SK-N-SH treated with all-trans-retinoic acid at 6 μM for 48 hours (cell line): ENCODE measurements at regions not wholly inside any gene's neighbourhood (a gene's known extent, or its start where the extent isn't known, plus 50 kb on each side); places are given as distances from the start of the nearest gene placed in this dataset.

Experiments
- ATAC-seq: fragments of 200-7000 bp; cut with Tn5 transposase; 3 replicates; pipeline ENCODE4 v1.9.1; 2020; ENCODE audit warnings: mild to moderate bottlenecking, moderate library complexity
- ARNTL ChIP-seq: fragments of 450-650 bp; formaldehyde crosslinking; IDR thresholded peaks from 2 replicates; pipeline ENCODE4 v1.5.0; 2020; ENCODE audit warnings: low read depth, mild to moderate bottlenecking, moderate library complexity, borderline replicate concordance
- BACH2 ChIP-seq: fragments of 250-450 bp; sonication (Bioruptor Pico); IDR thresholded peaks from 2 replicates; pipeline ENCODE4 v1.9.0; 2021; ENCODE audit warnings: mild to moderate bottlenecking, borderline replicate concordance
- CREB5 ChIP-seq: fragments of 250-450 bp; sonication (Bioruptor Pico); IDR thresholded peaks from 2 replicates; pipeline ENCODE4 v1.5.1; 2020; ENCODE audit warnings: low read depth, mild to moderate bottlenecking, moderate library complexity
- CSDC2 ChIP-seq: fragments of 250-450 bp; sonication (Bioruptor Pico); IDR thresholded peaks from 2 replicates; pipeline ENCODE4 v1.5.0; 2020; ENCODE audit warnings: mild to moderate bottlenecking, moderate library complexity
- CSRNP3 ChIP-seq: fragments of 250-450 bp; sonication (Bioruptor Pico); IDR thresholded peaks from 2 replicates; pipeline ENCODE4 v1.5.1; 2021; ENCODE audit warnings: mild to moderate bottlenecking, moderate library complexity
- GLIS3 ChIP-seq: fragments of 250-450 bp; sonication (Bioruptor Pico); IDR thresholded peaks from 2 replicates; pipeline ENCODE4 v1.5.0; 2020; ENCODE audit warnings: mild to moderate bottlenecking, moderate library complexity
- ISL1 ChIP-seq: fragments of 250-450 bp; sonication (Bioruptor Pico); IDR thresholded peaks from 2 replicates; pipeline ENCODE4 v2.1.2; 2022; ENCODE audit warnings: mild to moderate bottlenecking, moderate library complexity
- OSR1 ChIP-seq: fragments of 250-450 bp; sonication (Bioruptor Pico); IDR thresholded peaks from 2 replicates; pipeline ENCODE4 v1.8.0; 2022; ENCODE audit warnings: moderate library complexity, mild to moderate bottlenecking, inconsistent platforms
- POU6F1 ChIP-seq: fragments of 250-450 bp; sonication (Bioruptor Pico); IDR thresholded peaks from 2 replicates; pipeline ENCODE4 v1.8.0; 2021; ENCODE audit warnings: low read depth, mild to moderate bottlenecking, moderate library complexity, borderline replicate concordance
- PPARA ChIP-seq: fragments of 250-450 bp; sonication (Bioruptor Pico); IDR thresholded peaks from 2 replicates; pipeline ENCODE4 v1.5.0; 2020; ENCODE audit warnings: mild to moderate bottlenecking, borderline replicate concordance
- RARB ChIP-seq: fragments of 250-450 bp; sonication (Bioruptor Pico); IDR thresholded peaks from 2 replicates; pipeline ENCODE4 v1.8.0; 2021; ENCODE audit warnings: mild to moderate bottlenecking, moderate library complexity
- SNAI2 ChIP-seq: fragments of 250-450 bp; sonication (Bioruptor Pico); IDR thresholded peaks from 2 replicates; pipeline ENCODE4 v1.5.0; 2020; ENCODE audit warnings: mild to moderate bottlenecking, moderate library complexity
- TCF4 ChIP-seq: fragments of 250-450 bp; sonication (Bioruptor Pico); IDR thresholded peaks from 2 replicates; pipeline ENCODE4 v1.8.0; 2021; ENCODE audit warnings: mild to moderate bottlenecking, moderate library complexity, borderline replicate concordance
- TOX ChIP-seq: fragments of 250-450 bp; sonication (Bioruptor Pico); IDR thresholded peaks from 2 replicates; pipeline ENCODE4 v1.8.0; 2021; ENCODE audit warnings: mild to moderate bottlenecking, moderate library complexity, borderline replicate concordance
- TSHZ2 ChIP-seq: fragments of 250-450 bp; sonication (Bioruptor Pico); IDR thresholded peaks from 2 replicates; pipeline ENCODE4 v1.5.0; 2020; ENCODE audit warnings: mild to moderate bottlenecking, moderate library complexity
- ZC3H10 ChIP-seq: fragments of 250-450 bp; sonication (Bioruptor Pico); IDR thresholded peaks from 2 replicates; pipeline ENCODE4 v1.5.1; 2021; ENCODE audit warnings: mild to moderate bottlenecking, moderate library complexity
- ZFP3 ChIP-seq: fragments of 250-450 bp; sonication (Bioruptor Pico); IDR thresholded peaks from 2 replicates; pipeline ENCODE4 v1.5.0; 2020; ENCODE audit warnings: mild to moderate bottlenecking, moderate library complexity
- ZFP30 ChIP-seq: fragments of 450-650 bp; formaldehyde crosslinking; IDR thresholded peaks from 2 replicates; pipeline ENCODE4 v1.5.0; 2022; ENCODE audit warnings: mild to moderate bottlenecking, moderate library complexity
- ZNF565 ChIP-seq: fragments of 450-650 bp; formaldehyde crosslinking; conservative IDR thresholded peaks from 2 replicates; pipeline ENCODE4 v1.5.0; 2020; ENCODE audit warnings: low read depth, mild to moderate bottlenecking, moderate library complexity
- ZNF8 ChIP-seq: fragments of 450-650 bp; formaldehyde crosslinking; IDR thresholded peaks from 2 replicates; pipeline ENCODE4 v1.5.0; 2020; ENCODE audit warnings: mild to moderate bottlenecking, moderate library complexity
- TF ChIP-seq, protein P1 (sequence below): fragments of 250-450 bp; sonication (Bioruptor Pico); IDR thresholded peaks from 2 replicates; pipeline ENCODE4 v1.8.0; 2020; ENCODE audit warnings: mild to moderate bottlenecking, moderate library complexity, borderline replicate concordance

GRCh38 chr20:57106030-57106682, 160.3 kb downstream of the BMP7 start:
- TF ChIP-seq RARB (CRISPR knock-in tag), result no peak
- no peak for TF ChIP-seq TSHZ2 (CRISPR knock-in tag)
- TF ChIP-seq ZNF565, result no peak
- TF ChIP-seq TOX (CRISPR knock-in tag), result no peak
- TF ChIP-seq ZFP30 (CRISPR knock-in tag), result no peak
- no peak for TF ChIP-seq ZNF8 (CRISPR knock-in tag)
- no peak for TF ChIP-seq TCF4 (CRISPR knock-in tag)
- TF ChIP-seq CSDC2 (CRISPR knock-in tag), result no peak
- no peak for TF ChIP-seq ISL1 (CRISPR knock-in tag)
- no peak for TF ChIP-seq GLIS3 (CRISPR knock-in tag)
- no peak for TF ChIP-seq BACH2 (CRISPR knock-in tag)
- no peak for TF ChIP-seq CREB5 (CRISPR knock-in tag)
- ATAC-seq, result no peak

GRCh38 chr20:57106692-57107091, 159.7 kb downstream of the BMP7 start:
- ATAC-seq, result no peak
- no peak for TF ChIP-seq POU6F1 (CRISPR knock-in tag)
- no peak for TF ChIP-seq ISL1 (CRISPR knock-in tag)
- no peak for TF ChIP-seq ARNTL (CRISPR knock-in tag)
- no peak for TF ChIP-seq CSRNP3 (CRISPR knock-in tag)
- TF ChIP-seq TOX (CRISPR knock-in tag), result no peak
- TF ChIP-seq, protein P1, sequence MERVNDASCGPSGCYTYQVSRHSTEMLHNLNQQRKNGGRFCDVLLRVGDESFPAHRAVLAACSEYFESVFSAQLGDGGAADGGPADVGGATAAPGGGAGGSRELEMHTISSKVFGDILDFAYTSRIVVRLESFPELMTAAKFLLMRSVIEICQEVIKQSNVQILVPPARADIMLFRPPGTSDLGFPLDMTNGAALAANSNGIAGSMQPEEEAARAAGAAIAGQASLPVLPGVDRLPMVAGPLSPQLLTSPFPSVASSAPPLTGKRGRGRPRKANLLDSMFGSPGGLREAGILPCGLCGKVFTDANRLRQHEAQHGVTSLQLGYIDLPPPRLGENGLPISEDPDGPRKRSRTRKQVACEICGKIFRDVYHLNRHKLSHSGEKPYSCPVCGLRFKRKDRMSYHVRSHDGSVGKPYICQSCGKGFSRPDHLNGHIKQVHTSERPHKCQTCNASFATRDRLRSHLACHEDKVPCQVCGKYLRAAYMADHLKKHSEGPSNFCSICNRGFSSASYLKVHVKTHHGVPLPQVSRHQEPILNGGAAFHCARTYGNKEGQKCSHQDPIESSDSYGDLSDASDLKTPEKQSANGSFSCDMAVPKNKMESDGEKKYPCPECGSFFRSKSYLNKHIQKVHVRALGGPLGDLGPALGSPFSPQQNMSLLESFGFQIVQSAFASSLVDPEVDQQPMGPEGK (CRISPR knock-in tag), result no peak
- no peak for TF ChIP-seq SNAI2 (CRISPR knock-in tag)
- TF ChIP-seq BACH2 (CRISPR knock-in tag), result no peak
- TF ChIP-seq ZNF565, result no peak

GRCh38 chr20:57107208-57107607, 159.2 kb downstream of the BMP7 start:
- no peak for TF ChIP-seq CSRNP3 (CRISPR knock-in tag)
- TF ChIP-seq ZC3H10, result no peak
- TF ChIP-seq ZNF565, result no peak
- TF ChIP-seq RARB (CRISPR knock-in tag), result no peak
- no peak for TF ChIP-seq PPARA (CRISPR knock-in tag)
- TF ChIP-seq OSR1 (CRISPR knock-in tag), result no peak
- TF ChIP-seq SNAI2 (CRISPR knock-in tag), result no peak
- TF ChIP-seq, protein P1 (CRISPR knock-in tag), result no peak
- TF ChIP-seq POU6F1 (CRISPR knock-in tag), result no peak
- no peak for TF ChIP-seq ZFP3 (CRISPR knock-in tag)
- no peak for TF ChIP-seq TCF4 (CRISPR knock-in tag)
- ATAC-seq, result no peak
